Activated T-cell treated with anti-CD3 and anti-CD28 coated beads for 48 hours (primary cell): ENCODE measurements at regions not wholly inside any gene's neighbourhood (a gene's known extent, or its start where the extent isn't known, plus 50 kb on each side); places are given as distances from the start of the nearest gene placed in this dataset.
"Not testable (repeated sequence)": the region's sequence is repeated elsewhere in the genome, so short reads cannot be mapped to it uniquely, and the experiment has no call there.

Source experiments
- DNase-seq: peaks from one replicate; pipeline ENCODE4 v3.0.0-alpha.2; 2020; ENCODE audit warnings: low read depth

DNA sequence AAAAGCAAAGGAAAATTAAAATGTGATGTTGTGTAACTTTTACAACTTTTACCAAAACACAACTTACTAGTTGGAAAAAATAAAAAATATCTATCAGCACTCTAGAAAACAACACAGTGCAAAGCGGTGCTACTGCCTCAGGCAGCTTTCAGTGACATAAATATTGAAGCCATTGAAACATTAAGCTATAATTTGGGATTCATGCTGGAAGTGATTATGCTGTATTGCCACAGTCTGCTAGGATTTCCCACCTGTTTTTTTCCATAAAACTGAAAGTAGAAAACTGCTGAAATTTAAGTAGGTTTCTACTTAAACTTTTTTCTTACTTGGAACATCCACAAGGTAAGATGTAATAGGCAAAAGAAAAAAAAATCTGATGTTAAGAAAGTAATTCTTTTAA lies 674.4 kb downstream of the KCNT2 start:
- DNase-seq = no peak

DNA sequence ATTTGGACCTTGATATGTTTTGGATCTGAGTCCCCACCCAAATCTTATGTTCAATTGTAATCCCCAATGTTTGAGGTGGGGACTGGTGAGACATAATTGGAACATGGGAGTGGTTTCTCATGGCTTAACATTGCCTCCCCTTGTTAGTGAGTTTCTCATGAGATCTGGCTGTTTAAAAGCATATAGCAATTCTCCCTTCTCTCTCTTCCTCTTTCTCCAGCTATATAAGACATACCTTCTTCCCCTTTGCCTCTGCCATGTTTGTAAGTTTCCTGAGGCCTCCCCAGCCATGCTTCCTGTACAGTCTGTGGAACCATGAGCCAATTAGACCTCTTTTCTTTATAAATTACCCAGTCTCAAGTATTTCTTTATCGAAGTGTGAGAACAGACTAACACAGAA lies 692.4 kb downstream of the KCNT2 start:
- DNase-seq = no peak

DNA sequence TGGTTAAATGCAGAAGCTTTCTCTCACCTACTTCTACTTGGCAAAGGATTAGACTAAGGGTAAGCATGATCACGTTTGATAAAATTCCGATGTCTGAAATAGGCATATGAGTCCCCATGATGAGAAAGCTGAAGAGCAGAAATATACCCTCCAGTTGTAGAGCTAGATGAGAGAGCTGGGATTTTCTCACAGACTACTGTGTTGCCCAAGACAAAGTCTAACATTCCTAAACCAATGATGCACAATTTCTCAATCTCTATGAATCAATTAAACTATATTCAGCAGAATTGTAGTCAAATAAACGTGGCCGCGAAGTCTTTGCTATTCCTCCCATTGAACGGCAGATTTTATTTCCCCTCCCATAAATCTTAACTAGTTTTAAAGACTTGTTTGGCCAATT lies 699.2 kb downstream of the KCNT2 start:
- no peak for DNase-seq

- DNase-seq = no peak
Observed at GRCh38 chr1:195908121-195908520, 700.1 kb downstream of the KCNT2 start.

DNA sequence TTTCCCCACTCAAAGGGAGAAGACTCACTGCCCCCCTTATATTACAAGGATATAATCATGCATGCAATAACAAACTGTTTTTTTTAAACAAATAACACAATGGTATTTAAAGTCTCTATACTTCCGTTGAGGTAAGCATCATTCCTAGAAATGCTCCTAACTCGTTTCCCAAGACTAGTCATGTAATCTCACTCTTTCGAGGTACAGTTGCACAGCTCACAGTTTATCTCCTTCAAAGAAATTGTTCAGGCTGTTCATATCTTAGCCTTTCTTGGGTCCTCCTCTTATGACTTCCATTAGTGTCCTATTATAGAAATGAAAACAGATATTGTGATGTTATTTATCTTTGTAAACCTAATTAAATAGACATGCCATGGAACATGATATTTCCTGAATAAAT lies 705.0 kb downstream of the KCNT2 start:
- DNase-seq = no peak

GRCh38 chr1:195902779-195903178 lies 705.5 kb downstream of the KCNT2 start:
- DNase-seq = no peak

DNA sequence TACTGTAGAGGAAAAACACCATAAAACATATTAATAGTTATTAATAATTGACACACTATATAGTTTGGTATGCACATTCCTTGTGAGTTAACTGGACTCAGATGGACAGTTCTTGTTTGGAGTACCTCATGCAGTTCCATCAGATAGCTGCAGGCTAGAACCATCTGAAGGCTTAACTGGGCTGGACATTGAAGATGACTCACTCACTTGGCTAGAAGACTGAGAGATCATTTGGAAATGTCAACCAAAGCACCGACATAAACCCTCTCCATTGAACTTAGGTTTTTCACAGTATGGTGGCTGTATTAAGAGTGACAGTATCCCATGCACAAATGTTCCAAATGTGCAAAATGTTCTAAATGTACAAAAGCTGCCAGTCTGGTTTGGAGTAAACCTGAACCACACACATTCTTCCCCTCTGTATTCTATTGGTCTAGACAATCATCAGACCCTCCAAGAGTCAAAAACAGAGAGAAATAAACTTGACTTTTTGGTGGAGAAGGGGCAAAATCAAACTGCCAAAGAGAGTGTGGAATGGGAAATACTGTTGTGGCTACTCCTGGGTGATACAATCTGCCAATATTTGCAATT lies 708.4 kb downstream of the KCNT2 start:
- DNase-seq = no peak

DNA sequence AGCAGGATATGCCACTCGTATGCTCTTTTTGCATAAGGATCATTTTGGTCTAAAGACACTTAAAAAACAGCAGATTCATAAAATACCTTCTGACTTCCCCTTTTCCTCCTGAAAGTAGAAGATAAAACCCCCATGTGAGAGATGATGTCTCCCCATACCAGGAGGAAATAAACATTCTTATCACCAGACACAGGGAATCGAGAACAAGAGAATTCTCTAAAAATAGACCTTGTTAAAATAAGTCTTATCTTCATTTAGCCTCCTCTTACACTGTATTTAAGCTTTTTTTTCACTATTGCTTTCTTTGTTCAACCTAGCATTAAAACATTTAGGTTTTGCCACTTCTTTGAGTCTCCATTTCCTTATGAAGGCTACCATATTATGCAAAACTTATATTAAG lies 709.3 kb downstream of the KCNT2 start:
- no peak for DNase-seq

- DNase-seq = no peak
Observed at GRCh38 chr1:195898373-195898772, 709.9 kb downstream of the KCNT2 start.

DNA sequence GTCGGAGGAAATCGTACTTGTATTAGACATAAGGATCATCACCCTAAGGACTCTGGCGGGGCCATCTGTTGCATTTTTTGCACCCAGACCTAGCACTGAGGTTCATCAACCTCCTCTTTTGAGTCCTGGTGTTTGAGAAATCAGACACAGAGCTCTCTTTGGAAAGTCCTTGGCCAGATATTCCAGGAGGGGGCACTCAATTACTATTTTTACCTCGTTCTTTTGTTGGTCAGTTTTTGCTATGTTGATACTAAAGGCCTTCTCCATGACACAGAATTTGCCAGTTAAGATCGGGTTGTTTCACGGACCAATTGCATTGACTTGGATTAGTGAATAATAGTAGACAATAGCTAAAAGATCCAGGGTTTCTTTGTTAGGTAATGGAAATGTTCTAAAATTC lies 711.2 kb downstream of the KCNT2 start:
- DNase-seq = no peak

GRCh38 chr1:195894411-195894810 lies 713.8 kb downstream of the KCNT2 start:
- DNase-seq = no peak

DNA sequence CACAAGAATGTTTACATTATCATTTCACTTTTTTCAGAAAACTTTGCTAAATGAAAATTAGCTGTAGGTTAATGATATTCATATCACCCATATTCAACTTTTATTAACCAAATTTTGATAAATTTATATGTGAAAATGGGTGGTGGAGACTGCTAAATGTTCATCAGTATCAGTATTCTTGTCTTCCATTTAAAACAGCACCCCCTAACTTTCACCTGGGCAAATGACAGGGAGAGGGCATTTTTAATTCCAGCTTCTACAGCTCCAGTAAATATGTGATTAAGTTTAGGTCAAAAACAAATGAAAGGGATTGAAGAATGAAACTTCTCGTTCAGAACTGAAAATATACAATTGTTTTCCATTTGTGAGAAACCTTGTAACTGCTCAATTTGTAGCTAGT lies 722.2 kb downstream of the KCNT2 start:
- no peak for DNase-seq

DNA sequence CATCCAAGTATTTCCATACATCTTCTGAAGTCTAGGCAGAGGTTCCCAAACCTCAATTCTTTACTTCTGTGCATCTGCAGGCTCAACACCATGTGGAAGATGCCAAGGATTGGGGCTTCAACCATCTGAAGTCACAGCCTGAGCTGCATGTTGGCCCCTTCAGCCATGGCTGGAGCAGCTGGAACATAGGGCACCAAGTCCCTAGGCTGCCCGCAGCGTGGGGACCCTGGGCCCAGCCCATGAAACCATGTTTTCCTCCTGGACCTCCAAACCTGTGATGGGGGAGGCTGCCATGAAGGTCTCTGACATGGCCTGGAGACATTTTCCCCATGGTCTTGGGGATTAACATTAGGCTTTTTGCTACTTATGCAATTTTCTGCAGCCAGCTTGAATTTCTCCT lies 729.8 kb downstream of the KCNT2 start:
- DNase-seq = no peak

DNA sequence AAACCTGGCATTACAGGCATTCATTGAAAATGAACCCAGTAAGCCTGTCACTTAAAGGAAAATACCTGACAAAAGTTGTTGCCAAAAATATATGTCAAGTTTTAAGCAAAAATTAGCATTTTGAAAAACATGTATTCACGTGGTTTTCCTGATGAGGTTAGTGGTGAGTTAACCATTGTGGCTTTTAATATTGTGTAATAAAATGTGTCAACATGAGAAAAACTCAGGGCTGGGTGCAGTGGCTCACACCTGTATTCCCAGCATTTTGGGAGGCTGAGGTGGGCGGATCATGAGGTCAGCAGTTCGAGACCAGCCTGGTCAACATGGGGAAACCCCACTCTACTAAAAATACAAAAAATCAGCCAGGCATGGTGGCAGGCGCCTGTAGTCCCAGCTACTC lies 731.4 kb downstream of the KCNT2 start:
- no peak for DNase-seq

DNA sequence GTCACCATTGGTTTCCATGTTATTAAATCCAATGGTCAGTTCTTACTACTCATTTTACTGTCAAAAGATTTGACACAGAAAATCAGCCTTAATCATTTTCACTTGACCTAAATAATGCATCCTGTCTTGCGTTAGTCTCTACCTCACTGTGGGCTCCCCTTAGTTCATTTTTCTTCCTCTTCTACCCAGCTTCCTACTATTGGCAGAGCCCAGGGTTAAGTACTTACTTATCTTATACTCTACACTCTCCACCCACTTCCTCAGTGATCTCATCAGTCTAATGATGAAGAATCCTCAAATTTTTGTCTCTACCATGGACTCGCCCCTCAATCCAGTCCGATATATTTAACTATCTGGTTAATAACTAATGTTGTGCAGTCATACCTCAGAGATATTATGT lies 735.9 kb downstream of the KCNT2 start:
- DNase-seq = no peak

DNA sequence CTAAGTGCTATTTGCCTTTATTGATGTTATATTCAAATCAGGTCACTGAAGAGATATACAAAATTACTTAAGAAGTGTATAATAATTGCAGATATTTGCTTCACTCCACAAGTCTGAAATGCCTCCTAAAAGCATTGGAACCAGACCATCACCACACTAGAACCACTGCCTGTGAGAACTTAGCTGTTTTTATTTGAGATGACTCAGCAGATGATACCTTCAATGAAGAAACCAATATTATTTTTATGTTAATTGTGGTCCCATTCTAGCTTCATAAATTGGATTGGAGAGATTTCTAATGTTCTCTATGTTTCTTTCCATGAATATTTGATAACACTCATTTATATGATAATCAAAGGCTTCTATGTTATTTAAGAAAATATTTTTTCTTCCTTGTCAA lies 740.6 kb downstream of the KCNT2 start:
- DNase-seq = no peak

DNA sequence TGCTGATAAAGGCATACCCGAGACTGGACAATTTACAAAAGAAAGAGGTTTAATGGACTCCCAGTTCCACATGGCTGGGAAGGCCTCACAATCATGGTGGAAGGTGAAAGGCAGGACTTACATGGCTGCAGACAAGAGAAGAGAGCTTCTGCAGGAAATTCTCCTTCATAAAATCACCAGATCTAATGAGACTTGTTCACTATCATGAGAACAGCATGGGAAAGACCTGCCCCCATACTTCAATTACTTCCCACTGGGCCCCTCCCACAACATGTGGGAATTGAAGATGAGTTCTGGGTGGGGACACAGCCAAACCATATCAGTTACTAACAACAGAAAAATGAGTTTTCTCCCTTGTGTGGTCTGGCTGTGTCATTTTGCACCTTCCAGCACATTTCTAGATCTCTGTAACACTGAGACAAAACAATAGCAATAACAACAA lies 741.4 kb downstream of the KCNT2 start:
- no peak for DNase-seq

DNA sequence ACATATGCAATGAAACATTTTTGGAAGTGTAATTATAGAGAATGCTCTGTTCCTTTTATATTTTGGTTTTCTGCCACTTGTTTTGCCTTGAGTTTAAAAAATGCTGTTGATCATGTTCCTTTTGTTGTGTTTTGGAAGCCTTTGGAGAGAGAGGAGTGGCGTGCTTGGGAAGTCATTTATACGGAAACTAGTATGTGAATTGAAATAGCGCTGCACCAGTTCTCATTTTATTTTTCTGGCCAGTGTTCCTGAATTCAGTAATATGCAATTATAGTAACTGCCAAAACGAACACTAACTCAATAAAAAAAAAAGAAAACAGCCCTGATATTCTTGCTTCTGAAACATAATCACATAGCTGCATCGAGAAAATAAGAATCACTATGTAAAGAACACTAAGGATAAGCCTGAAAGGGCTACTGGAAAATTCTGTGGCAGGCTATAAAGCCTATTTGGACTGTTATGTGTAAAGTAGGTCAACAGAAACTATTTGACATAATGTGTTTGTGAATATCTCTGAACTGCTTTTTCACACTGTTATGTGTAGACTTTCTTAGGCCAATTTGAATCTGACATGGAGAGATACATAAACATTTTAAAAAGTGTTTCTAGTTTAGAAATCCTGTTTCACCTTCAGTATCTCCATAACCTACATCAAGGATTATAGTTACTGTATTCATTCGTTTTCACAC lies 742.0 kb downstream of the KCNT2 start:
- DNase-seq = no peak

DNA sequence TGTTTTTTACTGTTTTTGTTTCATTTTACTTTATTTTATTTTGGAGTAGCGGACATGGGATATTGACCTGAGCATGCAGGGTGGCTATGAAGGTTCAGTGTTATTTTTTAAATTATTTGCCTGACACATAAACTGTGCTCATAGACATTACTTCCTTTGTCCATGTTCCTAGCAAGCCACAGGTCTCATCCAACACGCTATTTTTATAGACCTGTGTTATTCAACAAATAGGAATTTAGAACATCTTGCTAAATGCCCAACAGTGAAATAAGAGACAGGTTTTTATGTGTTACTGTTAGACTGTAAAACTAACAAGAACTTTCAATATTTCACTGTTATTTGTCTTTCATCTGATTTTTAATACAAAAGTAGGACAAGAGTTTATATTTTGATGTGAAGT lies 756.4 kb downstream of the KCNT2 start:
- DNase-seq = no peak

DNA sequence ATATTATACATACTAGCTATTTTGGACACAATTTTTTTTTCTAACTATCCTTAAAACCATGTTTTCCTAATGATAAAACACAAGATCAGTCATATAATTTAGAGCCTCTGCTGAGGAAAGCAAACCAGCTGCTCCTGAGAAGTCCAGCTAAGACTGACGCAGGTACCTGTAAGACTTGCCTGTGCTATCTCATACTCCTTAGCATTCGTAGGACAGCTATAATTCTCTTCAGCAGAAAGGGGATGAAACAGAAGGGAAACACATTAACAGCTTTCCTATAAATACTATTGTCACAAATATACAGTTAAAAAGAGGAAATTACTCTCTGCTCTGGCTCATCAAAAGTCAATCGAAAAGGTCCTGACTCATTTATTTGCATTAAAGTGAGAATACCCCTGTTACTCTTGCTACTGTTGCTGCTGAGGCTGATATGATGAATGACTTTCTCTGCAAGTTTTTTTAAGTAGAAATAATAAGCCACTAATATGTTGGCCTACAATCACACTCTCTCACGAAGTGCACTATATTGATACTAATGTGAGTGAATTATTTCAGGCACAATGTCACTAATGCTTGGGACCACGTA lies 757.1 kb downstream of the KCNT2 start:
- DNase-seq = no peak

DNA sequence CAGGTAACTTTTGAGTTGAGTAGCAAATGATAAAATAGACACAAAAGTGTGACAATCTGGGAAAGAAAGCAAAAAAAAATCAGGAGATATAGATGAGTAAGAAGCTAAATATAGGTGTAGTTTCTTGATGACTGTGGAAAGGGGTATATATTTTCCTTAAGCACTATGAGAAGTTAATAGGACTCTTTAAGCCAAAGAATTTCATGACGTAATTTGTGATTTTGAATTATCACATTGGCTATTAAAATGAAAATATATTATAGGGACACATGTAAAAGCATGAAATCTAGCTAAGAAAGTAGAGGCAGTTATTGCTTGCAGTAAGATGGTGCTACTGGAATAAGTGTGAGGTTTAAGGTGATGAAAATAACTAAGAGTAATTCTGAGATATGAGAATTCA lies 759.1 kb downstream of the KCNT2 start:
- DNase-seq = no peak

DNA sequence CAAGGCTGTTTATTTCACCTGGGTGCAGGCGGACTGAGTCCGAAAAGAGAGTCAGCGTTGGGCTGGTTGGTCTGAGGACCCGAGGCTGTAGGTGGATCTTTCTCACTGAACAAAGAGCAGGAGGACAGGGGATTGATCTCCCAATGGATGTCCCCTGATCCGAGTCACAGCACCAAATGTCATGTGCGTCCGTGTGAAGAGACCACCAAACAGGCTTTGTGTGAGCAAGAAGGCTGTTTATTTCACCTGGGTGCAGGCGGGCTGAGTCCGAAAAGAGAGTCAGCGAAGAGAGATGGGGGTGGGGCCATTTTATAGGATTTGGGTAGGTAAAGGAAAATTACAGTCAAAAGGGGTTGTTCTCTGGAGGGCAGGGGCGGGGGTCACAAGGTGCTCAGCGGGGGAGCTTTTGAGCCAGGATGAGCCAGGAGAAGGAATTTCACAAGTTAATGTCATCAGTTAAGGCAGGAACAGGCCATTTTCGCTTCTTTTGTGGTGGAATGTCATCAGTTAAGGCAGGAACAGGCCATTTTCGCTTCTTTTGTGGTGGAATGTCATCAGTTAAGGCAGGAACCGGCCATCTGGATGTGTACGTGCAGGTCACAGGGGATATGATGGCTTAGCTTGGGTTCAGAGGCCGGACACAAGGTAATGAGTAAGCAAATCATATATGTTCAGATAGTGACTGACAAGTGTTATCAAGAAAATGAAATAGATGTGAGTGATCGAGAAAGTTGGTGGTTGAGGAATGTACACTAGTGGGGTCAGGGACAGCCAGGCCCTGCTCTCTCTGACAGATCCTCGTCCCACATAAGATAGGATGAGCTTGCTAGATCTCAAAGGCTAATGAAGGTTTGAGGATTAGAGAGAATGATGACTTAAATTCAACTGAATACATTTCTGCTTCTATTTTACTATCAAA lies 760.0 kb downstream of the KCNT2 start:
- DNase-seq = not testable (repeated sequence)

DNA sequence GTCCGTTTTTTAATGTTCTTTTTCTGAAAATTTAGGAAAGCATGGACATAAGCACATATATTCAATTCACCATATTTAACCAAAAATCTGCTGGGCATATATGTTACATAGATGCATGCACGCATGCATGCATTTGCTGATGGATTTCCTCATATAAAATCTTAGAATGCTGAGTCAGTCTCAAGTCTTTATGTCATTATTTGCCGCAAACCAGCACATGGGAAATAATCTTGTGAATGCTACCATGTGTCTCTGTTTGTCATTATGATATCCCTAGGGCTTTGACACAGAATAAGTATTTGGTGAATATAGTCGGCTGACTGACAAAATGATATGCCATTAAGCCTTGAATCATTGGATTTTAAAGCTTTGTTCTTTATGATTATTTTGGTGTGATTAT lies 776.5 kb downstream of the KCNT2 start:
- no peak for DNase-seq
